WTC11 (cell line): ENCODE measurements at regions not wholly inside any gene's neighbourhood (a gene's known extent, or its start where the extent isn't known, plus 50 kb on each side); places are given as distances from the start of the nearest gene placed in this dataset.
A peak's percentile ranks its signal among the peaks of the same experiment; 100 is the strongest.

Experiments used
- ATAC-seq: fragments of 200-7000 bp; cut with Tn5 transposase; 2 replicates; pipeline ENCODE4 v1.10.0; 2021; ENCODE audit warnings: mild to moderate bottlenecking, moderate library complexity
- CTCF ChIA-PET: fragments of 300-600 bp; sonication (Branson Sonifier 250); formaldehyde crosslinking; loops from one replicate; lab custom pipeline; 2021; ENCODE audit warnings: antibody characterized with exemption; lab: Charles Lee
- POLR2A ChIA-PET: fragments of 350-600 bp; sonication (Branson Sonifier 250); formaldehyde crosslinking; loops from one replicate; lab custom pipeline; 2021; ENCODE audit warnings: antibody characterized with exemption; lab: Charles Lee
- DNase-seq: peaks from one replicate; pipeline ENCODE4 v3.0.0; 2021; ENCODE audit warnings: low spot score
- H3K27ac Mint-ChIP-seq: 2 replicates; pipeline ENCODE4 v1.8.0; 2021; ENCODE audit warnings: mixed read lengths
- H3K27me3 Mint-ChIP-seq: 2 replicates; pipeline ENCODE4 v1.8.0; 2021; ENCODE audit warnings: low read depth, mild to moderate bottlenecking, moderate library complexity, mixed read lengths
- H3K36me3 Mint-ChIP-seq: 2 replicates; pipeline ENCODE4 v1.8.0; 2021; ENCODE audit warnings: mixed read lengths
- H3K4me1 Mint-ChIP-seq: 2 replicates; pipeline ENCODE4 v1.8.0; 2022; ENCODE audit warnings: mixed read lengths
- H3K4me3 Mint-ChIP-seq: 2 replicates; pipeline ENCODE4 v1.8.0; 2021; ENCODE audit warnings: mild to moderate bottlenecking, moderate library complexity, mixed read lengths
- H3K9me3 Mint-ChIP-seq: 2 replicates; pipeline ENCODE4 v1.8.0; 2021; ENCODE audit warnings: mixed read lengths
- AR ChIP-seq: fragments of 250-450 bp; sonication (Bioruptor Pico); IDR thresholded peaks from 2 replicates; pipeline ENCODE4 v1.9.0; 2021; ENCODE audit warnings: mild to moderate bottlenecking
- ATF2 ChIP-seq: sonication (generic); formaldehyde crosslinking; IDR thresholded peaks from 2 replicates; pipeline ENCODE4 v1.8.1; 2022; ENCODE audit warnings: low read depth, missing genetic modification reagents, borderline replicate concordance
- ATF6 ChIP-seq: sonication (generic); formaldehyde crosslinking; IDR thresholded peaks from 2 replicates; pipeline ENCODE4 v1.8.1; 2023; ENCODE audit warnings: mild to moderate bottlenecking, missing genetic modification reagents
- CDX4 ChIP-seq: fragments of 250-450 bp; sonication (Bioruptor Pico); IDR thresholded peaks from 2 replicates; pipeline ENCODE4 v1.9.0; 2021; ENCODE audit warnings: moderate library complexity, mild to moderate bottlenecking, inconsistent platforms, borderline replicate concordance
- CREB1 ChIP-seq: sonication (generic); formaldehyde crosslinking; IDR thresholded peaks from 2 replicates; pipeline ENCODE4 v1.8.0; 2023; ENCODE audit warnings: mild to moderate bottlenecking, missing genetic modification reagents
- CREM ChIP-seq: sonication (generic); formaldehyde crosslinking; IDR thresholded peaks from 2 replicates; pipeline ENCODE4 v1.8.1; 2022; ENCODE audit warnings: mild to moderate bottlenecking, missing genetic modification reagents, moderate library complexity
- E2F1 ChIP-seq: sonication (generic); formaldehyde crosslinking; IDR thresholded peaks from 2 replicates; pipeline ENCODE4 v1.8.0; 2022; ENCODE audit warnings: mild to moderate bottlenecking, missing genetic modification reagents
- ELF4 ChIP-seq: sonication (generic); formaldehyde crosslinking; IDR thresholded peaks from 2 replicates; pipeline ENCODE4 v1.8.1; 2022; ENCODE audit warnings: low read depth, mild to moderate bottlenecking, moderate library complexity, missing genetic modification reagents
- EMX1 ChIP-seq: fragments of 250-450 bp; sonication (Bioruptor Pico); IDR thresholded peaks from 2 replicates; pipeline ENCODE4 v1.8.0; 2021; ENCODE audit warnings: mild to moderate bottlenecking
- FOXJ3 ChIP-seq: sonication (generic); formaldehyde crosslinking; IDR thresholded peaks from 2 replicates; pipeline ENCODE4 v1.9.0; 2021; ENCODE audit warnings: missing genetic modification reagents, mild to moderate bottlenecking, borderline replicate concordance
- FOXP1 ChIP-seq: sonication (generic); formaldehyde crosslinking; IDR thresholded peaks from 2 replicates; pipeline ENCODE4 v1.8.0; 2022; ENCODE audit warnings: missing genetic modification reagents, mild to moderate bottlenecking, moderate library complexity, borderline replicate concordance
- GABPB1 ChIP-seq: sonication (generic); formaldehyde crosslinking; IDR thresholded peaks from 2 replicates; pipeline ENCODE4 v1.8.1; 2023; ENCODE audit warnings: mild to moderate bottlenecking, missing genetic modification reagents
- GRHL2 ChIP-seq: fragments of 250-450 bp; sonication (Bioruptor Pico); IDR thresholded peaks from 2 replicates; pipeline ENCODE4 v1.8.0; 2022; ENCODE audit warnings: mild to moderate bottlenecking, moderate library complexity; ENCODE audit not compliant: insufficient replicate concordance, severe bottlenecking
- JAZF1 ChIP-seq: fragments of 250-450 bp; sonication (Bioruptor Pico); IDR thresholded peaks from 2 replicates; pipeline ENCODE4 v1.9.0; 2021; ENCODE audit warnings: moderate library complexity, mild to moderate bottlenecking, inconsistent platforms
- NFE2L1 ChIP-seq: sonication (generic); formaldehyde crosslinking; IDR thresholded peaks from 2 replicates; pipeline ENCODE4 v1.8.1; 2023; ENCODE audit warnings: missing genetic modification reagents
- NFYB ChIP-seq: sonication (generic); formaldehyde crosslinking; conservative IDR thresholded peaks from 2 replicates; pipeline ENCODE4 v1.8.0; 2022; ENCODE audit warnings: low read depth, missing genetic modification reagents
- NR3C1 ChIP-seq: sonication (generic); formaldehyde crosslinking; conservative IDR thresholded peaks from 2 replicates; pipeline ENCODE4 v1.8.1; 2023; ENCODE audit warnings: low read depth, mild to moderate bottlenecking, missing genetic modification reagents
- OVOL2 ChIP-seq: fragments of 250-450 bp; sonication (Bioruptor Pico); IDR thresholded peaks from 2 replicates; pipeline ENCODE4 v1.9.0; 2021; ENCODE audit warnings: mild to moderate bottlenecking, borderline replicate concordance
- PREB ChIP-seq: sonication (generic); formaldehyde crosslinking; IDR thresholded peaks from 2 replicates; pipeline ENCODE4 v1.8.1; 2022; ENCODE audit warnings: mild to moderate bottlenecking, missing genetic modification reagents, moderate library complexity, borderline replicate concordance
- RELA ChIP-seq: sonication (generic); formaldehyde crosslinking; IDR thresholded peaks from 2 replicates; pipeline ENCODE4 v1.8.1; 2022; ENCODE audit warnings: missing genetic modification reagents, mild to moderate bottlenecking, borderline replicate concordance
- SMAD4 ChIP-seq: sonication (generic); formaldehyde crosslinking; IDR thresholded peaks from 2 replicates; pipeline ENCODE4 v1.8.0; 2022; ENCODE audit warnings: mild to moderate bottlenecking, missing genetic modification reagents
- TEAD1 ChIP-seq: sonication (generic); formaldehyde crosslinking; IDR thresholded peaks from 2 replicates; pipeline ENCODE4 v1.8.0; 2022; ENCODE audit warnings: mild to moderate bottlenecking, missing genetic modification reagents
- TEAD4 ChIP-seq: sonication (generic); formaldehyde crosslinking; IDR thresholded peaks from 2 replicates; pipeline ENCODE4 v1.8.0; 2022; ENCODE audit warnings: mild to moderate bottlenecking, missing genetic modification reagents
- TP53 ChIP-seq: sonication (generic); formaldehyde crosslinking; IDR thresholded peaks from 2 replicates; pipeline ENCODE4 v1.8.1; 2023; ENCODE audit warnings: mild to moderate bottlenecking, missing genetic modification reagents
- USF2 ChIP-seq: sonication (generic); formaldehyde crosslinking; IDR thresholded peaks from 2 replicates; pipeline ENCODE4 v1.8.1; 2023; ENCODE audit warnings: mild to moderate bottlenecking, missing genetic modification reagents, moderate library complexity
- ZNF263 ChIP-seq: sonication (generic); formaldehyde crosslinking; IDR thresholded peaks from 2 replicates; pipeline ENCODE4 v1.8.1; 2022; ENCODE audit warnings: low read depth, mild to moderate bottlenecking, moderate library complexity, missing genetic modification reagents
- TF ChIP-seq, protein P1 (sequence below): sonication (generic); formaldehyde crosslinking; IDR thresholded peaks from 2 replicates; pipeline ENCODE4 v1.8.0; 2022; ENCODE audit warnings: mild to moderate bottlenecking, missing genetic modification reagents

DNA sequence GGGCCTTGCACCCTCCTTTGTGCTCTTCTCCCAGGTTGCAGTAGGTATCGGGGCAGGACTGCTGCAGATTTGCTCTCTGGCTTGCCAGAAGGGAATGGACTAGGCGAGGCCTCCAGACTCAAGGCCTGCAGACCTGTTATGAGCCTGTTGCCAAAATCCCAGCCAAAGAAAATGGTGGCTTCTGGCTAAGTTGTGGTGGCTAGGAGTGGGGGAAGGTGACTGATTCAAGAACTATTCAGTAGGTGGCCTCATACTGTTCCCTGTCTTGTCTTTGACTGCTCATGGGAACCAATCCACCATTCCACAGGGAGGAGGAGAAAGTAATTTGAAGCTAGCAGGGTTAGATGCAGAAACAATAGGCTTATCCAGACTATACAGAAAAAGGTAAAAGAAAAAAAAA lies 380.4 kb upstream of the PROK2 start:
- DNase-seq = no peak
- no peaks in the 10 kb centered on the region for H3K9me3 Mint-ChIP-seq
- H3K27me3 Mint-ChIP-seq = no peaks in the 10 kb centered on the region
- TF ChIP-seq TEAD4 (no peak), RELA (CRISPR knock-in tag) (no peak), GRHL2 (CRISPR knock-in tag) (no peak), USF2 (no peak), TEAD1 (CRISPR knock-in tag) (no peak), FOXJ3 (CRISPR knock-in tag) (no peak), JAZF1 (CRISPR knock-in tag) (no peak), SMAD4 (CRISPR knock-in tag) (no peak), ATF2 (CRISPR knock-in tag) (no peak), FOXP1 (no peak), GABPB1 (no peak), ZNF263 (CRISPR knock-in tag) (no peak), CREB1 (CRISPR knock-in tag) (no peak)
- TF ChIP-seq, protein P1, sequence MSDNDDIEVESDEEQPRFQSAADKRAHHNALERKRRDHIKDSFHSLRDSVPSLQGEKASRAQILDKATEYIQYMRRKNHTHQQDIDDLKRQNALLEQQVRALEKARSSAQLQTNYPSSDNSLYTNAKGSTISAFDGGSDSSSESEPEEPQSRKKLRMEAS (CRISPR knock-in tag) = no peak
- H3K27ac Mint-ChIP-seq = no peak overlapping the region
- peak; percentile 41; the same call in 1 of the 2 replicates for ATAC-seq
- CTCF ChIA-PET = interaction anchor here (1.2 kb wide), 1 partner anchor 235 kb away, joined by 3 read pairs; no protein-coding TSS in a partner anchor
- H3K4me1 Mint-ChIP-seq = peaks cover 11% of the 10 kb centered on the region
- no peak overlapping the region for H3K4me3 Mint-ChIP-seq
- no peaks in the 10 kb centered on the region for H3K36me3 Mint-ChIP-seq
- POLR2A ChIA-PET = no interaction called here

GRCh38 chr3:72164635-72164978 lies 379.7 kb upstream of the PROK2 start:
- DNase-seq = no peak
- no peaks in the 10 kb centered on the region for H3K27me3 Mint-ChIP-seq
- ChIA-PET POLR2A (no interaction called here), CTCF (no interaction called here)
- no peaks in the 10 kb centered on the region for H3K9me3 Mint-ChIP-seq
- no peak overlapping the region for H3K27ac Mint-ChIP-seq
- H3K4me3 Mint-ChIP-seq = no peak overlapping the region
- no peaks in the 10 kb centered on the region for H3K36me3 Mint-ChIP-seq
- peaks cover 13% of the 10 kb centered on the region for H3K4me1 Mint-ChIP-seq
- no peak for ATAC-seq
- TF ChIP-seq EMX1 (no peak), NFE2L1 (CRISPR knock-in tag) (no peak), ELF4 (CRISPR knock-in tag) (no peak), CDX4 (no peak), TP53 (CRISPR knock-in tag) (no peak), PREB (CRISPR knock-in tag) (no peak), GABPB1 (no peak), AR (CRISPR knock-in tag) (no peak), NFYB (CRISPR knock-in tag) (no peak), NR3C1 (CRISPR knock-in tag) (no peak), E2F1 (CRISPR knock-in tag) (no peak), CREM (CRISPR knock-in tag) (no peak), CREB1 (CRISPR knock-in tag) (no peak), OVOL2 (CRISPR knock-in tag) (no peak), ATF6 (CRISPR knock-in tag) (no peak)
